ENCODE measurements at regions not wholly inside any gene's neighbourhood (a gene's known extent, or its start where the extent isn't known, plus 50 kb on each side); places are given as distances from the start of the nearest gene placed in this dataset.

GRCh38 chr18:70627182-70627802 lies 338.4 kb downstream of the SOCS6 start:
- POLR2A ChIA-PET (ENCODE audit: low non-redundant PET), result no interaction called here

GRCh38 chr18:70622622-70623419 lies 334.0 kb downstream of the SOCS6 start:
- no TSS peak for BruUV-seq (replicated peaks)
- Histone ChIP-seq H3K9me3 (ENCODE audit: low read depth, low read length, poor library complexity, severe bottlenecking) (no peaks in the 10 kb centered on the region), H3K27ac (ENCODE audit: low read depth, low read length, poor library complexity, severe bottlenecking) (no peak overlapping the region), H3K4me1 (ENCODE audit: insufficient read depth, low read length, poor library complexity, severe bottlenecking) (peaks cover 12% of the 10 kb centered on the region), H3K4me3 (ENCODE audit: low read depth, low read length, poor library complexity, severe bottlenecking) (no peak overlapping the region), H3K36me3 (ENCODE audit: insufficient read depth, low read length, poor library complexity, severe bottlenecking) (no peaks in the 10 kb centered on the region), H3K27me3 (replicated peaks; ENCODE audit: insufficient read depth, low read depth, low read length, poor library complexity) (no peaks in the 10 kb centered on the region)
- TF ChIP-seq, protein P1, sequence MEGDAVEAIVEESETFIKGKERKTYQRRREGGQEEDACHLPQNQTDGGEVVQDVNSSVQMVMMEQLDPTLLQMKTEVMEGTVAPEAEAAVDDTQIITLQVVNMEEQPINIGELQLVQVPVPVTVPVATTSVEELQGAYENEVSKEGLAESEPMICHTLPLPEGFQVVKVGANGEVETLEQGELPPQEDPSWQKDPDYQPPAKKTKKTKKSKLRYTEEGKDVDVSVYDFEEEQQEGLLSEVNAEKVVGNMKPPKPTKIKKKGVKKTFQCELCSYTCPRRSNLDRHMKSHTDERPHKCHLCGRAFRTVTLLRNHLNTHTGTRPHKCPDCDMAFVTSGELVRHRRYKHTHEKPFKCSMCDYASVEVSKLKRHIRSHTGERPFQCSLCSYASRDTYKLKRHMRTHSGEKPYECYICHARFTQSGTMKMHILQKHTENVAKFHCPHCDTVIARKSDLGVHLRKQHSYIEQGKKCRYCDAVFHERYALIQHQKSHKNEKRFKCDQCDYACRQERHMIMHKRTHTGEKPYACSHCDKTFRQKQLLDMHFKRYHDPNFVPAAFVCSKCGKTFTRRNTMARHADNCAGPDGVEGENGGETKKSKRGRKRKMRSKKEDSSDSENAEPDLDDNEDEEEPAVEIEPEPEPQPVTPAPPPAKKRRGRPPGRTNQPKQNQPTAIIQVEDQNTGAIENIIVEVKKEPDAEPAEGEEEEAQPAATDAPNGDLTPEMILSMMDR (conservative IDR thresholded peaks at IDR 0.05; ENCODE audit: low read depth, low read length), result no peak
- TF ChIP-seq EZH2 (IDR thresholded peaks at IDR 0.05; ENCODE audit: borderline replicate concordance, low read depth, low read length, poor library complexity, severe bottlenecking), result no peak
- ChIA-PET POLR2A (ENCODE audit: low non-redundant PET) (no interaction called here), CTCF (no interaction called here)
- DNase-seq (ENCODE audit: low spot score), result no peak
- intact Hi-C loops (cut with micrococcal nuclease; ENCODE audit: unreplicated experiment), result no loop called here

More at GRCh38 chr18:70627182-70627802, 338.4 kb downstream of the SOCS6 start:
- CTCF ChIA-PET, result no interaction called here
- no peaks in the 10 kb centered on the region for H3K4me1 ChIP-seq (ENCODE audit: insufficient read depth, low read length, poor library complexity, severe bottlenecking)
- no peak overlapping the region for H3K4me3 ChIP-seq (ENCODE audit: low read depth, low read length, poor library complexity, severe bottlenecking)
- no peaks in the 10 kb centered on the region for H3K27me3 ChIP-seq (replicated peaks; ENCODE audit: insufficient read depth, low read depth, low read length, poor library complexity)
- no peaks in the 10 kb centered on the region for H3K36me3 ChIP-seq (ENCODE audit: insufficient read depth, low read length, poor library complexity, severe bottlenecking)
- no TSS peak for BruUV-seq (replicated peaks)
- H3K9me3 ChIP-seq (ENCODE audit: low read depth, low read length, poor library complexity, severe bottlenecking), result no peaks in the 10 kb centered on the region
- no peak for DNase-seq (ENCODE audit: low spot score)
- intact Hi-C loops (cut with micrococcal nuclease; ENCODE audit: unreplicated experiment), result no loop called here
- TF ChIP-seq EZH2 (IDR thresholded peaks at IDR 0.05; ENCODE audit: borderline replicate concordance, low read depth, low read length, poor library complexity, severe bottlenecking), result no peak
- TF ChIP-seq, protein P1 (conservative IDR thresholded peaks at IDR 0.05; ENCODE audit: low read depth, low read length), result 0 out of 2 replicates have a peak, but pooled peaks have one; percentile 14
- no peak overlapping the region for H3K27ac ChIP-seq (ENCODE audit: low read depth, low read length, poor library complexity, severe bottlenecking)

DNA sequence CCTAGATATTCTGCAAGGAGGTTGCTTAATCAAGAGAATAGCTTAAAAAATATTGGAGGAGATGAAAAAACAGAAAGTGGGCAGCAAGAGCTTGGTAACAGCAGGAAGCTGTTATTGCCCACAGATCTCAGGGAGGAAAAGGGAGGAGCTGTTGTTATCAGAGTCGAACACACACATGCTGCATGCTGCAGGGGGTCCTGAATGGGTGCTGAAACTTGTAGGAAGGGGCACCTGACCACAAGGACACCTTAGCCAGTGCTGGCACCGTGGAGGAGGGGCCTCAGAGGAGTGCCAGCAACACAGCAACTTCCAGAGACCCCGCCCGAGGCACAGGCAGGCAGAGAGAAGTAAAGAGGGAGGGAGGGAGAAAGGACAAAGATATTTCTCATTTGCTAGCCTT lies 332.9 kb downstream of the SOCS6 start:
- H3K27ac ChIP-seq (ENCODE audit: low read depth, low read length, poor library complexity, severe bottlenecking), result no peak overlapping the region
- no peak for DNase-seq (ENCODE audit: low spot score)
- intact Hi-C loops (cut with micrococcal nuclease; ENCODE audit: unreplicated experiment), result no loop called here
- BruUV-seq (replicated peaks), result no TSS peak
- ChIA-PET CTCF (no interaction called here), POLR2A (ENCODE audit: low non-redundant PET) (no interaction called here)
- no peak for TF ChIP-seq EZH2 (IDR thresholded peaks at IDR 0.05; ENCODE audit: borderline replicate concordance, low read depth, low read length, poor library complexity, severe bottlenecking)
- TF ChIP-seq, protein P1 (conservative IDR thresholded peaks at IDR 0.05; ENCODE audit: low read depth, low read length), result no peak
- no peaks in the 10 kb centered on the region for H3K36me3 ChIP-seq (ENCODE audit: insufficient read depth, low read length, poor library complexity, severe bottlenecking)
- H3K4me1 ChIP-seq (ENCODE audit: insufficient read depth, low read length, poor library complexity, severe bottlenecking), result peaks cover 12% of the 10 kb centered on the region
- no peak overlapping the region for H3K4me3 ChIP-seq (ENCODE audit: low read depth, low read length, poor library complexity, severe bottlenecking)
- H3K27me3 ChIP-seq (replicated peaks; ENCODE audit: insufficient read depth, low read depth, low read length, poor library complexity), result no peaks in the 10 kb centered on the region
- no peaks in the 10 kb centered on the region for H3K9me3 ChIP-seq (ENCODE audit: low read depth, low read length, poor library complexity, severe bottlenecking)

All from A673 (cell line).